HL-60/S4 treated with retinoic acid at 250 ng/mL for 4 days and 3 days (cell line): ENCODE measurements at regions not wholly inside any gene's neighbourhood (a gene's known extent, or its start where the extent isn't known, plus 50 kb on each side); places are given as distances from the start of the nearest gene placed in this dataset.

Source experiments
- in situ Hi-C: fragments of 300-500 bp; cut with MboI; formaldehyde crosslinking; loops from 2 replicates; pipeline ENCODE4 v1.7.0; 2022; ENCODE audit warnings: low sequenced_read_pairs

DNA sequence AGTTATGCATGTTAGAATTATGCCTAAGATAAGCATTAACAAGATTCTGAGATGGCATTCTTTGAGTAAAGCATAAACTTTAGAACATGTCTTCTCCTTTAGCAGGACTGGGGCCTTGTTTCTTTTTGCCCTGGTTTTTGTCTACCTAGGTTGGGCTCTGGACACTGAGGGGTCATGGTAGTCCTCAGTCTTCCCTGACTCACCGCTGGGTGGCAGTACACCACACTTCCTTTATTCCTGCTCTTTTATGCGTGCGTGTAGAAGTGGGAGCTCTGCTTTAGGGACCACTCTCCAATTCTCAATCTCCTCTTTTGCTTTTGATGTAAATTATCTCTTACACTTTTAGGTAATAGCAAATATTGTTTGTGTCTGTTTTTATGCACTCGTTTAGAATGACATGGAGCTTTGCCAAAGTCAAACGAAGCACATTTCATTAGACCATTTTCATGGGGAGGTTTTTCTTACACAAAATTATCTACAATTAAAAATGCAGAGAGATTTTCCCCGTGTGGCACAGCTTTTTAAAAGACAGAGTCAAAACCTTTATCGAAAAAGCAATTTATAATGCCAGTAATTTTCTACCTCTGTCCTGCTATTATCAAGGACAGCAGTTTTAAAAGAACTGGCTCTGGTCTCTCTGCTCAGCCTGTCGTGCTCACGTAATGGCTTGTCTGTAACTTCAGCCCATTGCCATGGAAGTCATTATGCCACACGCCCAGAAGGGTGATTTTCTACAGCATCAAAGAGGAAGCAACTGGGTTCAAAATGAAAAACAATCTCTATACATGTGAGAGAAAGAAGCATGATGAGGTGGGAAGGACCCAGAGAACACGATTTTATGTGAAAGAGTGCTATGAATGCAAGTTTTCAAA lies 413.9 kb downstream of the COG6 start:
- in situ Hi-C loops = loop anchor here (25.0 kb wide), 1 partner anchor 618 kb away; no protein-coding TSS in a partner anchor

DNA sequence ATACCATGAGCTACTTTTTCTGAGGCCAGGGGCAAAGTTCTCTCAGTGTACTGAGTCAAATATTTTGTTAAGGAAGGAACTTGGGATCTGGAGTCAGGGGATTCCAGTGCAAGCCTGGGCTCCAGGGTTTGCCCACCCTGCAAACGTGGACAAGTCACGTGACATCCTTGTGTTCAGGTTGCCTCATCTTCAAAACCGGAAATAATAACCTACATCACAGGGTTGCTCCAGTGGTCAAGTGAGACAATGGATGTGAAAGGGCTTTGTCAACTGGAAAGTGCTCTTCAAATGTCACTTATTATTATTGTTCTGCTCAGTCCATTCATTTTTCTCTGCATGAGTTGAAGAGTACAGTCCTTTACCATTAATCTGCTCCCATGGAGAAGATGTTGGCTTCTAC lies 414.9 kb downstream of the COG6 start:
- in situ Hi-C loops = loop anchor here (25.0 kb wide), 1 partner anchor 617 kb away; no protein-coding TSS in a partner anchor

- in situ Hi-C loops = loop anchor here (25.0 kb wide), 1 partner anchor 615 kb away; no protein-coding TSS in a partner anchor
These were observed 417.2 kb downstream of the COG6 start for GRCh38 chr13:40072663-40073120.

DNA sequence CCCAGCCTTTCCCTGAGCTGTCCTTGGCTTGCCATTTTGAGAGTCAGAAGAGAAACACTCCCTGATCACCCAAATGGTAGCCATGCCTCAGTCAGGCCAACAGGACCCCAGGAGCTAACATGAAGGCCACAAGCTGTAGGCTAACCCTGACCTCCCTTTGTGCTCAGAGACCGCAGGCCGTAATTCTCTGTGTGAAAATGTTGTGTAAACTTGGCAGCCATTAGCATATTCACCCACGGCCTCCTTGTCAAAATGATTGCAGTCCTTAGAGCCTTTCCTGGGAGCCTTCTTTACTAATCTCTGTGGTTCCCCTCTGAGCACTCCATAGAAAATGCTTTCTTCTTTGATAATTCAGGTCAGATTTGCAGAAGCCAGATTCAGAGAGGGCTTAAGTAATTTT lies 418.9 kb downstream of the COG6 start:
- in situ Hi-C loops = loop anchor here (25.0 kb wide), 1 partner anchor 613 kb away; no protein-coding TSS in a partner anchor

DNA sequence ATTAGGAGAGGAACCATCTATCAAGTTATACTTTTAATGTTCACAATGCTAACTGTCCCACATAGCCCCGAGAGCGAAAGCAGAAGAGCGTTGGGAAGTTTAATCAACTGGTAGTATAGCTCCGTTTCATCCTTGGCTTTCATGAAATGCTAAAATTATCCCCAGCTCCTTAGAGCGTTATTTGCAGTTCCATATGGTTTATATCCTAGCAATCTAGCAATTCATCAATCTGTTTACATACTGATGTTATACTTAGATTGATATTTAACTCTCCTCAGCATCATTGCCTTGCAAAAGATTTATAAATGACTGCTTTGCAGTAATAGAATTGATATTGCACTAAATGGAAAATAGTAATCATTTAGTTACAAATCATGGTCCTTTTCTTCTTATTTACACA lies 419.8 kb downstream of the COG6 start:
- in situ Hi-C loops = no loop called here

DNA sequence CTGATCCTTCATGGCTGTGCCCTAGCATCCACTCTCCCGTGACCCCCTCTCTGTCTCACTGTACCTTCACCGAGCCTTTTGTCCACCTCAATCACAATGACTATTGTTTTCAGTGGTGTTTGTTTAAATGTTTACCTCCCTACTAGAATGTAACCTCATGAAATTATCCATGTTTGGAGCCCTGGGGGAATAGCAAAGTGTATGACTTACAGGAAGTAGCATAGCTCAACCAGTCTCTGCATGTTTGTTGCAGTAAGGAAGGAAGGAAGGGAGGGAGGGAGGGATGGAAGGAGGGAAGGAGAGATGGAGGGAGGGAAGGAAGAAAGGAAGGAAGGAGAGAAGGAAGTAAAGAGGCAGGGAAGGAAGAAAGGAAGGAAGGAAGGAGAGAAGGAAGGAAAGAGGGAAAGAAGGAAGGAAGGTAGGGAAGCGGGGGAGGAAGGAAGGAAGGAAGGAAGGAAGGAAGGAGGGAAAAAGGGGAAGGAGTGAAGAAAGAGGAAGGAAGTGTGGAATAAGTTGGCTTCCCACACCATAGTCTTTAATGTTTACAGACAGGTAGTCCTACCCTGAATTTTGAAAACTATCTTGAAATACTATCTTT lies 421.4 kb downstream of the COG6 start:
- in situ Hi-C loops = no loop called here

DNA sequence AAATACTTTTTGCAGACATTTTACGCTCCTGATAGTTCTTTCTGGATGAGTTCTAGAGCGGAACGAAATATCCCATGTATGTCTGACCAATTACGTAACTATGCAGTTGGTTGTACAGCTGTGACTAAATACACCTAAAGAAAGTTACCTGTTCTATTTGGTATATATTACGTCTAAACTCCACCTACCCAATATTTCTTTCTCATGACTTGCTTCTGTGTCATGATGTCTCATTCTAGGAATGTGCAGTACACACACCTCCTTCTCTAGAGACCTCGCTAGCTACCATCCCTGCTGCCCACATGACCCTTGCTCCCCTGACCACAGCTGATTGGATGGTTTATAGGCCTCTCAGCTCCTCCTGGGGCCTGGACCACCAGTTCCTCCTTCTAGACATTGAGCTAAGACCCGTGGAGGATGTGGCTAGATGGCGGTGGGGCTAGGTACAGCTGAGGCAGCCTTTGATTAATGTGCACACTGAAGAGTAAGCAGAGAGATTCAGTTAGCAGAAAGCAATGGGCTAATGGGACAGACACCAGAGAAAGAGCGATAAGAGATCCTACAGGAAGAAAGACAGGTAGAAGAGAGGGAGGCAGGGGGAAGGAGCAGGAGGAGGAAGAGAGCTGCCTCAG lies 422.1 kb downstream of the COG6 start:
- in situ Hi-C loops = no loop called here

DNA sequence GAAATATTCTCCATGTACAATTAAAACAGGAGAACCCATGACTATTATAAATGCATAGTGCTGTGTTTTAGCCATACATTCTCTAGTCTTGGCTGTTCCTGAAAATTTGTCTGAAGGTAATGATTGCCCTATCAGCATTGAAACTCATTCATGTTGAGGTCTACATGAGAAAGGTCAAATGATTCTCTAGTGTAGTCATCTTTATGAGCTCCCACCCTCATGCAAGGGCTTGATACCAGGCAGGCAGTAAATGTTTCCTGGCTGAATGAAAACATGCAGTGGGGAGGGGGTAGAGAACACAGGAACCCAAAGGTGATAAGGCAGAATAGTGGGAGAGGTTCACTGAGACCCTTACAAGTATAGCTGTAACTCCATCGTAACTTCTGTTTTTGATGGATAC lies 424.3 kb downstream of the COG6 start:
- in situ Hi-C loops = no loop called here

- in situ Hi-C loops = no loop called here
These were observed 425.2 kb downstream of the COG6 start for GRCh38 chr13:40080676-40081075.

- in situ Hi-C loops = no loop called here
These were observed 427.2 kb downstream of the COG6 start for GRCh38 chr13:40082639-40083038.

DNA sequence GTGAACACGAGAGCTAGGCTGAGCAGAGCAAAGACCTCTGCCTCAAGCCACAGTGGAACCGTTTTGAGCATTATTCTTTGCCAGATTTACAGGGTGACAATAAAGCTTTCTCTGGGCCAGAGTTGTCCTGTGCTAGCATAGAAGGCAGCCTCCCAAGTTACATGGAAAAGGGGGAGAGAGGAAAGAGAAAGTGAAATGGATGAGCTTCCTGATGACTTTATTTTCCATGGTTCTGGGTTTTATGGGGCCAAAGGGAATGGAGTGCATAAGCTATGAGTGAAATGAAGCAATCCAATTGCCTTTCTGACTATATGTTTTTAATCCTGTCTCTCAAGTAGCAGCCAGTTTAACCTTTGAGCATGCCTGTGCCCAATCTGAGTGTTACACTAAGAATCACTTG lies 428.4 kb downstream of the COG6 start:
- in situ Hi-C loops = no loop called here

DNA sequence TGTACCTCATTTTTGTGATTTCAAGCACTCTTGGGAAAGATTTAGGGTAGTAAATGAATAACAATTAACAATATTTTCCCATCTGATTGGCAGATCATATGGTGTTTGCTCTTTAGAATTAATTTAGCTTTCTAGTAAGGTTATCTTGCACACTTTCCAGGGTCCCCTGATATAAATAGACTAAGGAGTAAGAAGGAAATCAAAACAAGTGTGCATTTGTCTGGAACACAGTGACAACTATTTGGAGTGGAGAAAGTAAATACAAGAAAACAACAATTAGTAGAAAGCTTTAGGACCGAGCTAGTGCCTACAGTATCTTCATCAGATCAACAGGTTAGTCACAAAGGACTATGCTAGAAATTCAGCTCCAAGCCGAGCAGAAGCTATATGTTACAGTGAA lies 429.5 kb downstream of the COG6 start:
- in situ Hi-C loops = no loop called here

DNA sequence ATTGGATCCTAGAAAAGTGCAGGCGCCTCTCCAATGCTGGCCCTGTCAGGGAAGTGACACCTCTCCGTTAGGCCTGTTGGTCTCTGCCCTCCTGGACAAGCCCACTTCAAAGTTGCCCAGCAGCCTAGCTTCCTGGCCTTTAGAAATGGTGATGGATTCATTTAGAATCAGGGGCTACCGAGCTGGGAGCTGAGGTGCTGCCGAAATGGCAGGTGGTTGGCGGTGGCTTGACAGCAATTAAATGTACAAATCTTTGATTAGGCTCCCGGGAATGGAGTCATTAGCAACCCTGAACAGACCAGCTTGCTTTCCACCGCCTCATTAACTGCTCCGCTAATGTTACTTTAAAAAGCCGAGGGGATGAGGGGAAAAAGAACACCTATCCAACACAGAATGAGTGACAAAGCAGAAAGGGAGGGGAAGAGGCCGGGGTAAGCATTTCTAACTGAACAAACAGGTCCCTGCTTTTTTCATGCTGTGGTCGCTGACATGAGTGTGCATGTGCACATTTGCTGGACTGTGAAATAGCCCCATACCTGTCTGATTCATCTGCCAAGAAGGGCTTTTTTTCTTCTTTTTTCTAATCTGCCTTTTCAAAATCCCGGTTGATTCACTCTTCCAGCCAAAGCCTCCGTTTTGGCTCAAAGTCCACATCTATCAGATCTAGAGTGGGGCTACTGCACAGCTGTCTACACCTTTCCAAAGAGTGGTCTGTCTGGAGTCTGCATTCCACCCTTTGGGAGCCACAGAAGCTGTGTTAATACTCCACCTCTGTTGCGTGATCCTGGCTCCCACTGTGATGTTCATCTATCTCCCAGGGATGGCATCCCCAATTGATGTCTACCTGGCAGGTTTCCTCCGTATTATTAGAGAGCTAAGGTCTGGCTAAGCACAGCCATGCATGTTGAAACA lies 431.9 kb downstream of the COG6 start:
- in situ Hi-C loops = no loop called here

DNA sequence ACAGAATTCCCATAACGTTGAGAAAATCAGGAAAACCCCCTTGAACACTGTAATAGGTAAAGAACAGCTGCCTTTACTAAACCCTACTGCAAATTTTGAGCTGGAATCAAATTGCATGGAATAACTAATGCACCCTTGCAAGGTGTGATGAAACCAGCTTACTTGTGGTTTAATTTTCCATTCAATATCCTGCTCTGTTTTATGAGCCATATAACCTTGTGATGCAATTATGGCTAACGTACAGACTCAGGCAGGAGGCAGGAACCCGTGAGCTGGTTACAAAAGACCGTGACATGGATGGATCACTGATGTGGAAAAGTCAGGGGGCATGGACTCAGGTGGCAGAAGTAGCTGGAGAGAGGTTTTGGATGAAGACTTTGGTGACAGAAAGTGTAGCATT lies 438.6 kb downstream of the COG6 start:
- in situ Hi-C loops = no loop called here

- in situ Hi-C loops = no loop called here
These were observed 440.4 kb downstream of the COG6 start for GRCh38 chr13:40095695-40096356.

DNA sequence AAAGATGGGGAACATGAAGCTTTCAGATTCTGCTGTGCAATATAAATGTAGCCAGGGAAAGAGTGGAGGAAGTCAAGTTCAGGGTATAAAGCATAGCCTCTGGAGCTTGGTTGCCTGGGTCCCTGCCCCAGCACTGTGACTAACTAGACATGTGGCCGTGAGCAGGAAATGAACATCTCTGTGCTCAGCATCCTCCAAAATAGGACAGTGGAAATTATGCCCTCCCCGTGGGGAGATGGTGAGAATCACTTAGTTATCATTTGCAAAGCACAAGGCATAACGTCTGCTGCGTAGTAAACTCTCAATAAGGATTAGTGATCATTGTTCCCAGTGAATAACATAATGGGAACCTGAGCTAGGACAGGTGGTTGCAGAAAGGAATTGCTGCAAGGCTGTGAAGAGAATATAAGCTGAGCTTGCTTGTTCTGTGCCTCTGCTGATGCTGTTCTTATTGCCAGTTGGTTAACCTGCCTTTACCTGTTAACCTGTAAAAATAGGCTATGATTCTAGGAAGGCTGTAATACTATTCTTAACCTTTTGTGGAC lies 441.0 kb downstream of the COG6 start:
- in situ Hi-C loops = no loop called here

- in situ Hi-C loops = no loop called here
These were observed 442.8 kb downstream of the COG6 start for GRCh38 chr13:40098246-40098645.

- in situ Hi-C loops = no loop called here
These were observed 446.4 kb downstream of the COG6 start for GRCh38 chr13:40101708-40102359.

GRCh38 chr13:40102360-40102727 lies 446.9 kb downstream of the COG6 start:
- in situ Hi-C loops = no loop called here
